PFSK-1 (cell line): ENCODE measurements at regions not wholly inside any gene's neighbourhood (a gene's known extent, or its start where the extent isn't known, plus 50 kb on each side); places are given as distances from the start of the nearest gene placed in this dataset.

Experiments
- FOXP2 ChIP-seq: optimal IDR thresholded peaks from 2 replicates; pipeline ENCODE3; 2011; ENCODE audit warnings: borderline replicate concordance, control low read depth, inconsistent platforms; ENCODE audit not compliant: insufficient read depth; ENCODE audit errors: extremely low read length, extremely low read depth
- POLR2AphosphoS5 ChIP-seq: IDR thresholded peaks from 2 replicates; pipeline ENCODE4 v1.6.1; 2012; ENCODE audit warnings: low read depth, mild to moderate bottlenecking, control low read depth, low read length, moderate library complexity
- REST ChIP-seq, 2 experiments: IDR thresholded peaks; 2 replicates each; pipeline versions ENCODE4 v1.6.1 to v1.8.0; 2011 to 2012; ENCODE audit warnings: low read depth in 2 of 2, low read length in 2 of 2, control low read depth in 1 of 2, inconsistent platforms in 1 of 2, mild to moderate bottlenecking in 1 of 2, moderate library complexity in 1 of 2; ENCODE audit not compliant: insufficient read depth in 1 of 2
- TAF1 ChIP-seq: IDR thresholded peaks from 2 replicates; pipeline ENCODE4 v1.6.1; 2012; ENCODE audit warnings: low read length, control low read depth, borderline replicate concordance; ENCODE audit not compliant: insufficient read depth

GRCh38 chr3:135801018-135801417 is 164.5 kb upstream of the PPP2R3A start:
- no peak for TF ChIP-seq REST (IDR thresholded peaks at IDR 0.05; ENCODE audit: insufficient read depth in 1 of 2, low read depth in 2 of 2, low read length in 2 of 2)
- TF ChIP-seq POLR2AphosphoS5, result no peak
- TF ChIP-seq FOXP2, result no peak
- no peak for TF ChIP-seq TAF1
